ENCODE measurements at regions not wholly inside any gene's neighbourhood (a gene's known extent, or its start where the extent isn't known, plus 50 kb on each side); places are given as distances from the start of the nearest gene placed in this dataset.

GRCh38 chr7:10779465-10780399, 193.9 kb upstream of the PHF14 start:
- TF ChIP-seq GATA3 (IDR thresholded peaks at IDR 0.05; ENCODE audit: low read depth, low read length): no peak
- TF ChIP-seq GATA2 (IDR thresholded peaks at IDR 0.05; ENCODE audit: low read depth, low read length): no peak
